Activated naive CD4-positive, alpha-beta T cell treated with Interleukin-2 at 50 U/mL for 16 hours (primary cell): ENCODE measurements at regions not wholly inside any gene's neighbourhood (a gene's known extent, or its start where the extent isn't known, plus 50 kb on each side); places are given as distances from the start of the nearest gene placed in this dataset.
"Not testable (repeated sequence)": the region's sequence is repeated elsewhere in the genome, so short reads cannot be mapped to it uniquely, and the experiment has no call there.

Experiments used
- DNase-seq: peaks from one replicate; pipeline ENCODE4 v3.0.0-alpha.2; 2020

DNA sequence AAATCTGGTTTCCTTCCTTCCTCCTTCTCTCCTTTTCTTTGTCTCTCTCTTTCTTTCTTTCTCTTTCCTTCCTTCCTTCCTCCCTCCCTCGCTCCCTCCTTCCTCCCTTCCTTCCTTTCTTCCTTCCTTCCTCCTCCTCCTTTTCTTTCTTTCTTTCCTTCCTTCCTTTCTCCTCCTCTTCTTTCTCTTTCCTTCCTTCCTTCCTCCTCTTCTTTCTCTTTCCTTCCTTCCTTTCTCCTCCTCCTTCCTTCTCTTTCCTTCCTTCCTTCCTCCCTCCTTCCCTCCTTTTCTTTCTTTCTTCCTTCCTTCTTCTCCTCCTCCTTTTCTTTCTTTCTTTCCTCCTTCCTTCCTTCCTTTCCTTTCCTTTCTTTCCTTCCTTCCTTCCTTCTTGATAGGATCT lies 61.2 kb downstream of the VIP start:
- DNase-seq: no peak

DNA sequence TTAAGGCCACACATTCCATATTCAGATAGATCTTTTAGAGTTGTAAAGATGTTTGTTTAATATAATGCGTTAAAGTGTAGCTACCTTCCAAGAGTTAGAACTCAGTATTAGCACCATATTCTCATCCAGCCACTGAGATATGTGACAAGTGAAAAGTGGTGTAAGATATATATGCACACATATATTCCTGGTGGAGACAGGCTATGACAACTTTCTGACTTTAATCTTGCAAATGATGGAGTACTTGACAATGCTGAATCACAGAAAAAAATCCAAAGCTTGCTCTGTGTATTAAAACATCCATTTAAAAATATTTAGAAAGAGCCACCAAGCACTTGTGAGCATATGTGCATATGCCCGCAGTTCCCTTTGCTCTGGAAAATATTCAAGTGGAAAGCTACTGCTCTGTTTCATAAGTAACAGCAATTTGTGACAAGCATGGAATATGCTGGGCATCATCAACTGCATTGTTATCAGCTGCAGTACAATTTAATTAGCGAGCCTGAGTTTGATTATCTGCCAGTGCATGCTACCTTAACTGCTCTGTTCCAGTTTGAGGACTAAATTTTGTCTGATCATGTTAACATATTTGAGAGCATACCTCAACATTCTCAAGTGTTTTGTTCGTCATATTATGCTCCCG lies 64.8 kb downstream of the VIP start:
- no peak for DNase-seq

DNA sequence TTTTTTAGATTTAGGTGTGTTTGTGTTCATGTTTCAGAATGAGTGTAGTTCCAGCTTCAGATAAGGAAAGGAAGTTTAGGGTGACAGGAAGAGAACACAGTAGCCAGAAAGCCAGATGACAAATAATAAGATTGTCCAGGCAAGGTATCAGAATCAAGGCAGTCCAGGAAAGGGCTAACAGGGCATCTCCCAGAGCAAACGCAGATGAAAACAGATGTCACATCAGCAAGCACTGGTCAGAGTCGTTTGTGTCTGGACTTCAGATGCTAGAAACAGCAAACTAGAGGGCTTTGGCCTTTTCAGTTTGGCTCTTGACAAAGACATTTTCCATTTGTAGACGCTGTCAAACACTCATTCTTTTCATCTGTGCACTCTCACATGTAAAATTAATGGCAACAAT lies 65.5 kb downstream of the VIP start:
- no peak for DNase-seq

DNA sequence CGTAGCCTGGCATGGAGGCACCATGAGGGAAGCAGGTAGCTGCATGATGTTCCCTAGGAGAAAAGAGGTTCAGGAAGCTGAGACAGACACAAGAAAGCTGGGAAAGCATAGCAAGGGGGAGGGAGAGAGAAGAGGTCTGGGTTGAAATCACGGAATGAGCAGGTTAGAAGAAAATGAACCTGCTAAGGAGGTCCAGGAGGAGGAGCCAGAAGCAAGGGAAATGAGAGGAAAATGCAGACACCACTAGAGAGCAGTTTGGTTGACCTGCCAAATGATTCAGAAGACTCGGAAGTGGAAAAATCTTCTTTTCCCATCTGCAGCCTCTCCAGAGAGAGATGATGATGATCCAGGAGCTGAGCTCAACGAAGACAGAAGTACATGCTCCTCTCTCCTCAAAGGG lies 70.9 kb downstream of the VIP start:
- no peak for DNase-seq

DNA sequence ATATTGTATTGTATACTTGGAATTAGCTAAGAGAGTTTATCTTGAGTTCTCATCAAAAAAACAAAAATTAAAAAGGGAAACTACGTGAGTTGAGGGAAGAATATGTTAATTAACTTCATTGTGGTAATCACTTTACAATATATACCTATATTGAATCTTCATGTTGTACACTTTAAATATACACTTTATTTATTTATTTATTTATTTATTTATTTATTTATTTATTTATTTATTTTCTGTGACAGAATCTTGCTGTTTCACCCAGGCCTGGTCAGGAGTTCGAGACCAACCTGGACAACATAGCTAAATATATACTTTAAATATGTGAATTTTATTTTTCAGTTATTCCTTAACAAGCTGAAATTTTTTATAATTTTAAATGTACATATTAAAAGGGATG lies 74.1 kb downstream of the VIP start:
- no peak for DNase-seq

DNA sequence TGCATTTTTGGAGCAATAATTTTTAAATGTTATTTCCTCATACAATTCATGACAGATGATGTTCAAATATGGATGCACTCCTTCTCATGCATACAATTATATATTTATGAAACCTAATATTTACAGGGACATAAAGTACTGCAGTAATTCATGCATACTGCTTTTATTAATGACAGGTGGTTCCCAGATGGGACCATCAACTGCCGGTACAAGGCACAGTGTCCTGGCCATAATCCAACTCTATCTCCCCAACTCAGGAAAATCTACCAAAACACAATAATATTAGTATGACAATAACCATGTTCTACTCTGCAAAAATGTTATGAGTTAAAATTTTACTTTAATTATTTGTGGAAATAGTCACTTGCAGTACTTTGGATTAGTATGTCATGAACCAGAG lies 77.8 kb downstream of the VIP start:
- no peak for DNase-seq

DNA sequence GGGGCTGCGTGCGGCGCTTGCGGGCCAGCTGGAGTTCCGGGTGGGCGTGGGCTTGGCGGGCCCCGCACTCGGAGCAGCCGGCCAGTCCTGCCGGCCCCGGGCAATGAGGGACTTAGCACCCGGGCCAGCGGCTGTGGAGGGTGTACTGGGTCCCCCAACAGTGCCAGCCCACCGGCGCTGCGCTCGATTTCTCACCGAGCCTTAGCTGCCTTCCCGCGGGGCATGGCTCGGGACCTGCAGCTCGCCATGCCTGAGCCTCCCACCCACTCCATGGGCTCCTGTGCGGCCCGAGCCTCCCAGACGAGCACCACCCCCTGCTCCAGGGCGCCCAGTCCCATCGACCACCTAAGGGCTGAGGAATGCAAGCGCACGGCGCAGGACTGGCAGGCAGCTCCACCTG lies 83.8 kb downstream of the VIP start:
- not testable (repeated sequence) for DNase-seq

DNA sequence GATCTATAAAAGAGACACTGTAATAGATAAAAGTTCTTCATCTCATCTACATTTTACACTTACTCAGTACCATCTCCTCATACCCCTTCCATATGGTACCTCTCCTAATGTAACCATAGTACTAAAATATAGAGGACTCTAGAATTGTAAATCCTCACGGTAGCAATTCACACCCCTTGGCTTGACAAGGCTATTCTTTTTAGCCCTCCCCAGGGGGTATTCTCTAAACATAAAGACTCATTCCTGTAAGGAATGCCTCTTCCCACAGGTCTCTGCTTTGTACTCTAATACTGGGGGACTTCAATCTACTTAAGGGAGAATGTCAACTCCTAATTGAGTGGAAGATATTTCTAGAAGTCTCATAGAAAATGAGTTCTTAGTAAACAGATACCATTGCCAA lies 85.9 kb downstream of the VIP start:
- no peak for DNase-seq

DNA sequence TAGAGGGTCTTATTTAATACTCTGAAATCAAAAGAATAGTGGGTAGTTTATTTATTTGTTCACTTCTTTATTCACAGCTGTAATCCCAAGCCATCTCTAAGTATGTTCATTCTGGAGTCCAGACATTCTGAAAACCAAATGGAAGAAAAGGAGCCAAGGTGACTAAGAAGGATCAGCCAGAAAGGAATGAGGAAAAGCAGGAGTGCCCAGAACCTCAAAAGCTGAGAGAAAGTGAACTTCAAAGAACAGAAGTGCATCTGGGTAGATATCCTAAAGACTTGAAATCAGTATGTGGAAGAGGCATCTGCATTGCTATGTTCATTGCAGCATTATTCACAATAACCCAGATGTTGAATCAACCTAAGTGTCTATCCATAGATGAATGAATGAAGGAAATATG lies 94.8 kb downstream of the VIP start:
- DNase-seq: no peak

DNA sequence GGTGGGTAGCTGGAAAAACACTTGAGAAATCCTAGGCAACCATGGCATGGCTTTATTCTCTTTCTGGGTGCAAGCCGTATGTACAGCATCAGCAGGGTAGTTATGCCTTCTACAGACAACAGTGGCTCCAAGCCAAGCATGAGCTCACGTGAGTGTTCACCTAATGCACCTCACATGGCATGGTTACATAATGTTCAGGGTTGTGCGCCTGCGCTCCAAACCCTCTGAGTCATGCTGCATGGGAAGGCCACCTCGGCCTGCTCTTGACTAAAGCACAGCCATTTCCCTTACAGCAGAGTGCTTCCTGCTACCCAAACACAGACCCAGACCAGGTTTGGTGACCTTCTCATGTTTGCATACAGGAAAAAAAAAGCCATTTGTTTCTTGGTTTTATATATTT lies 96.2 kb downstream of the VIP start:
- DNase-seq: no peak

DNA sequence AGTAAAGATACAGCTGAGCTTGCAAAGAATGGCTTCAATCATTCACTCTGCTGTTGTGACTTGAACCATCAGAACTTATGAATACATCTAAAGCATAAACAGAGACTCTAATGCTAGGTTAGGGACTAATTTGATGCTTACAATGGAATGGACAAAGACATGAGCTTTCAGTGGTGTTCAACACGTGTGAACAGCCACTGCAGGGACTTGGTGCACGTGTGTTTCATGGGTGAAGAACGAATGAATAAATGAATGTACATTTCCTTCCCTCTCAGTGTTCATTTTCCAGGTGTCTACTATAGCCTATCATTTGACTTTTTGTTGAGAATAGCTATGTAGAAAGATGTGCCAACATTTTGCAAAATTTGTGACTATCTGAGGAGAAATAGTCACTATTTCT lies 98.3 kb downstream of the VIP start:
- DNase-seq: no peak

DNA sequence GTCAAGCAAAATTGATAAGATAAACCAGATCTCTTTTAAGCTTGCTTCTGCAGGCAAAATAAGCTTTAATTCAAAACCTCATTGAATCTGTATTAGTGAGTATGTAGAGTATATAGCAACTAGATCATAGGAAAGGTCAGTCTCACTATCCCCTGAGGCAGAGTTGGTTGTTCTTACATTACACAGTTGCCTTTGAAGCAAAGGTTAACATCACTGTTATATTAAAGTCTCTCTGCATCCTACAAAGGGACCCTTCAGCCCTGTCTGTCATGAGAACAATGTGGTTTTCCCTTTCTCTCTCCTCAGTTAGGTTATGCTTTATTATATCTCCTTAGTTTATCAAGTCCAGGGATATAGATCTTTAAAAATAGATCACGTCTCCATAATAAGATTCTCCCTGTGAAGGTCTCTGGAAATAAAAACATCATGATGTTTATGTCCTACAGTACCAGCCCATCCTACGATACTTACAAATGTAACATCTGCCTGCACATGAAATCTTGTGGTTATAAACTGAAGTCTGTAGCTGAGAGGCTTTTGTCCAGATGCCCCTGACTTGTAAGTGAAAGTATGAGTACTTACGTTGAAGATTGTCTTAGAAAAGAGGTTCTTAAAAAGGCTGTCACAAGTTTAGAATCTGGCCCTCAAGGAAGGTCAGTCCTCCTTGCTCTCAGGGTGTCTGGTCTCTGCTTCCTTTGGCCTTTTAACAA lies 103.6 kb downstream of the VIP start:
- no peak for DNase-seq

DNA sequence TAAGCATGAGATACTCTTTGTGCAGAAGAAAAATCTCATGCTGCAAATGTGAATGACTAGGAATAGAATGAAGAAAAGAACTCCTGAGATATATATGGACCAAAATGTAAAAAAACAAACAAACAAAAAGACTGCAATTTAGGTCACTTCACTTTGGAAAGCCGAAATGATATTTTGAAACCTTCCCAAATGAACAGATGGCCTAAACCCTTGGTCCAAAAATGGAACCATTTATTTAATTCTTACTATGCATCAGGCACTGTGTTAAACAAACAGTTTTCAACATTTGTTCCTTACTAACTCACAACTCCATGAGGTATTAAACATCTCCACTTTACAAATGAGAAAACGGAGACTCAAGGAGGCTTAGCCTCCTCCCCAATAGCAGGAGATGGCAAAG lies 107.5 kb downstream of the VIP start:
- no peak for DNase-seq

DNA sequence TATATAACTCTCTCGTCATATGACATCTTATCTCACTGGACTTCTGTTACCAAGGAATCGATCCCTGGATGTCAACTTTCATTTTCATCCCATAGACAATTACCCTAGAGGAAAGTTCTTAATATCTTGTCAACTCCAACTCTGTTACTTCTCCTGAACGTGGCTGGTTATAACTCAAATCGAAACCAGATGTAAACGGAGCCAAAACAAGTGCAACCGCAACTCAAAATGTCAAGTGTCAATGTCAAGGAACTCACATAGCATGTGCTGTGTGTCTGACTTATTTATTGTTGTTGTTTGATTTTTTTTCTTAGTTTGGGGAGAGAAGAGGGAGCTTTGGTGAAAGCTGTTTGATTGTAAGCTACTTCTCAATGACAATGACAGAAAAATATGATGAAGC lies 108.6 kb downstream of the VIP start:
- no peak for DNase-seq

DNA sequence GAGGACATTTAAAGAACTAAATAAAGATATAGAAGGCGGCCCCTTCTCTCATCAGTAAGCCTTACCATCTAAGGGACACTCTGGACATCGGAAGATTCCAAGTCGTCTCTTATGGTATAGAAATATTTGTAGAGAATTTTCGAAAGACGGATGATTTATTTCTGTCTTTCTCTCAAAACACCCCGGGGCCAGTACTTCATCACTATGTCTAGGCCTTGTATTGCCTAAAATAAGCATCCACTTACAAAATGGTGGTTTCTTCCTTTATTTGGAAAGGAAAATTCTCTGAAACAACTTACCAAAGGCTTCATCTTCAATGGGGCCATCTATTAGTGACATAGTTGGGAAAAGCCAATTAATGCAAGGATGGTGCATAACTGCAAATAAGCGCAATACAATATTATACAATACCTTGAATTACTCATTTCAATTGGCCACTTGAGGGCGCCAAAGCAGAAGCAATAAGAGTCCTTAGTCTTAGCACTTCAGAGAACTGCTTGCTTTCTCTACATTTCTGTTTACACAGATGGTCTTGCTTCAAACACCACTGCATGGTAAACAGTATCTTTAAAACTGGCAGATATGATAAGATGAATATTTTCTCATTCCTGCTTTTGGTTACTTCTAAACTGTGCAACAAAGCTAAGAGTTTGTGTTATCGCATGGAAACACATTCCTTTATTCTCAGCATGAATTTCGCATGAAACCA lies 113.2 kb downstream of the VIP start:
- DNase-seq: peak; percentile 55

DNA sequence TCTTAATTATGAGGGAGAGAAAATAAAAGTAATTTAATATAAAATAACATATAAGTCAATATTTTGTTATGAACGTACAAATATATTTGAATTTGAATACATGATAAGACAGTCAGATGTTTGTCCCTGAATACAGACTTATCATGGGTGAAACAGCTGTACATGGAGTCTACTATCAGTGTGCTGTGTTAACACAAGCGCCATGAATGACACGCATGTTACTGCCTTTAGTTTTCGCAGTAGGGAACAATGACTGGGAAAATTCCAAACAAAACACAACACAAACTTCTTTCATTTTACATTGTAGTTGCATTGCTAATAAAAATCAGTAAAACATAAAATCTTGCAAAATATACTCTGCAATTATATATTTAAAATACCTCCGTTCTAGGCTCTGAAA lies 108.6 kb downstream of the FBXO5 start:
- DNase-seq: no peak

DNA sequence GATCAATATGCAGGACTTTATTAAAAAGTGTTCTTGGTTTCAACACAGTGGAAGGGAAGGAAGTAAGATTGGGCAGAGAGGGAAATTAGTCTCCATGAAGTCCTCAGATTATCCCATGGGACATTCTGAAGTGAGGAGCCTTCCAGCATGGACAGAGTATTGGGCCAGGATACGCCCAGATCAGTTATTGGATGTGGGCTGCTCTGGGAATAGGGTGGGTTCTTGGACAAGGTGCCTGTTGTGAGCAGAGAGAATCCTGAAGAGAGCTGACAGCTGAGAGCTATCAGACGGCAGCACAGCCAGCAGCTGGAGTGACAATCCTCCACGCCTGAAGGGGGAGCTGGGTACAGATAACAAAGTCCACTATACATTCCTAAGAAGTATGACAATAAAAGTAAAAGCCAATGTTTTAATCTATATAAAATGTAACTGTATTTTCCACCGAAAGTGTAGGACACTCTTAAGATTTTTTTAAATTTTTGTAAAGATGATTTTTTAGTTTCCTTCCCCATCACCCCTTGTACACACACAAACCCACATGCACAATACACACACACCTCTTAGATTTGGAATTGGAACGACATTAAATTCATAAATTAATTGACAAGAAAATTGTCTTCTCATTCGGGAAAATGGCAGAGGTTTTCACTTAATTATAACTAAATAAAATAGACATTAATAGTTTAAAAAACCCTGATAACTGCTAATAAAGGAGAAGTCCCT lies 107.8 kb downstream of the FBXO5 start:
- DNase-seq: no peak

DNA sequence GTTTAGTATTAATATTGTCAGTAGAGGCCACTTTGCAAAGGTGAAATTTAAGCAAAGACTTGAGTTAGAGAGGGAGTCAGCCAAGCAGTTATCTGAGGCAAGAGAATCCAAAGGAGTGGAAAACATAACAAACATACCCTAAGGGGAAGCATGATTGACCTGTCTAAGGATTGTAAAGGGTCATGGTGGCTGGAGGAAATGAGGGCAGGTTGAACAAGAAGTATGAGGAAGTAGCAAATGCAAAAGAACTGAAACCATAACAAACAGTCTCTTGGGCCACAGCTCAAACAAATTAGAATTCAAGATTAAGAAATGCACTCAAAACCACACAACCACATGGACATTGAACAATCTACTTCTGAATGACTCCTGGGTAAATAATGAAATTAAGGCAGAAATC lies 103.2 kb downstream of the FBXO5 start:
- no peak for DNase-seq

DNA sequence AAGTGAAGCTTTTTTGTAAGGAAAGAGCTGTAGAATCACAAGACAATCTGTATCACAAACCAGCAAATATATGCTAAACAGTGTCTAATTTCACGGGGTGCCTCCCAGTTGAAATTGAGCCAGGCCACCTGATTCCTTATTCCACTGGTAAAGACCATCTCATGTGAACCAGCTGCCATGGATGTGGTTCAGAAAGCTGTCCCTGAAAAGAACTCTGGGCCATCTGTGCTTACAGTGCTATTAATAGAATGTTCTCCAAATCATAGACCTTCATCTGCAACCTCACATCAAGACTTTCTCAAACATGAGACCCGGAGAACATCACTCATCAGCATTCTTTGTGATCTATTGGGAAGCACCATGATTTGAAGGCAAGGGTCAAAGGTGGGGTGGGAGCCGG lies 89.7 kb downstream of the FBXO5 start:
- DNase-seq: no peak

DNA sequence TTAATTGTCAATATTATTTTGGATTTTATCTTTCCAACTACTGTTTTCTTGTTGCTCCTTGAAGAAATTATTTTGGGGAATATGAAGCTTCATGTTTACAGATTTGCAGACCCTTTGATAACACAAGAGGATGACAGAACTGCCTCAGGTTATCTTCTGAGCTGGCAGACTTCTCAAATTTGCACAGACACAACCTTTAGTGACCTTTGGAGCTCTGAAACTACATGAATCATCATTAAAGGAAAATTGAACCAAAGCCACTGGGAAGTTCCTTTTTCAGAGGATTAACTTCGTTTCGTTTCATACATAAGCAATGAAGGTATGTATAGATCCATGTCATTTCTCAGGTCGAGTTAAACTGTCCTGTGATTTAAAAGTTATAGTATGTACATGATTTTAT lies 85.9 kb downstream of the FBXO5 start:
- DNase-seq: no peak

DNA sequence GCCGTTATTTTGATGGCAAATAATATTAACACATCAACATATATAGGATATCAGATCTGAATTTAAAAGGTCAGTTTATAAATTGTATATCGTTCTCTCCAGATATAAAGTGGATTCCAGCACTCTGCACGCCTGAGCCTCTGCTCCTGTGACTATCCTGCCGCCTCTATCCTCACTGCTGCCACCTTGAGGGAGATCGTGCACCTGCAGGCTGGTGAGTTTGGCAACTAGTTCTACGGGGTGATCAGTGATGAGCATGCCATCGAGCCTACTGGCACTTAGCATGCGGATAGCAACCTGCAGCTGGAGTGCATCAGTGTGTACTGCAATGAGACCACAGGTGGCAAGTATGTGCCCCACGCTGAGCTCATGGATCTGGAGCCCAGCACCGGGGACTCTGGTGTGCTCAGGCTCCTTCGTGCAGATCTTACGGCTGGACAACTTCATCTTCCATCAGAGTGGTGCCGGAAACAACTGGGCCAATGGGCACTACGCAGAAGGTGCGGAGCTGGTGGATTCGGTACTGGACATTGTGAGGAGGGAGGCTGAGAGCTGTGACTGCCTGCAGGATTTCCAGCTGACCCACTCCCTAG lies 84.9 kb downstream of the FBXO5 start:
- DNase-seq: peak; percentile 71

DNA sequence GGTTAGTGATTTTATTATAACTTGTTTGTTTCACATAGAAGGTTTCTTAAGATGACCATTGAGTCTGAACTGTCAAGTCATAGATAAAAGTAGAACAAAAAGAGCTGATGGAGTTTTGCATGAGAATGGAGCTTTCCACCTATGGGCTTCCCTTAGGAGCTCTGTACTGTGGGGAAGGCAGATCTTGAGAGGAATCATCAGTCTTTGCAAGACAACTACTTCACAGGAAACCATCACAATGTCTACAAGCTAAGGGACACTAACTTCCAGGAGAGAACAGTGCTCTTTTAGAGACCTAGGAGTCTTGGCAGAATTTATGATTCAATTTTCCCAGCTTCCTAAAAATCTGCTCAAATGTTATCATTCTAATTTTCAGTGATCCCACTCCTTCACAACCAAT lies 78.2 kb downstream of the FBXO5 start:
- DNase-seq: no peak

DNA sequence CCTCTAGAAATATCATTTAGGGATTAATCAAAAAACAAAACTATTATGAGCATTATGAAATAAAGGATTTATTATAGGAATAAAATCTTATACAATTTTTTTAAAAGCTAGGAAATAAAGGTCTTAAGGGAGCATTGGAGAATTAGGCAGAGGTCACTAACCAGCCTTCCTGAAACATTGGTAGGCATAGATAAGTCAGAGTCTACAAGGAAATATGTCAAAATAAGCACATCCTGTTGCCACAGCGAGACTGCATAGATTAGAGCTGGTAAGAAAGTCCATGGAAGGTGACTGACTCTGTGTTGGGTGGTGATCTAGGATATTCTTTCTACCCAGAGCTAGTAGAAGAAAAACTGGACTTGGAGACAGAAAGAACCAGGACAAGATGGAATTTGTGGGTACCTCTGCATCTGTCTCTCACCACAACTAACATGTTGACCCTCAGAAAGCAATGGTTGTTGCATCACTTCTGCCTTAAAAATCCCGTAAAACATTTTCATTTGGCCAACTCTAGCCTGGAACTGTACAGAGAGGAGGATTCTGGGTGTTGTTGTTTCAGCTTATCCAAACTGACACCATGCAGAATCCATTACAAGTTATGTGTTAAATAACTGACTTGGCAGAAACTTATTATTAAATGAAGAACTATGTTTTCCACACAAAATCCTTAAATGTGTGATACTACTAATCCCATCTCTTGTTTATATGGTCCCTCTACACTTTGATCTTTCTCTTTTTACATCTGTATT lies 77.1 kb downstream of the FBXO5 start:
- DNase-seq: no peak
